ENCODE measurements at regions not wholly inside any gene's neighbourhood (a gene's known extent, or its start where the extent isn't known, plus 50 kb on each side); places are given as distances from the start of the nearest gene placed in this dataset.

GRCh38 chr13:50677258-50677657, 166.2 kb downstream of the DLEU7 start:
- TF ChIP-seq EZH2 (IDR thresholded peaks at IDR 0.05; ENCODE audit: borderline replicate concordance) (no peak), EZH2phosphoT487 (IDR thresholded peaks at IDR 0.05; ENCODE audit: low read depth, severe bottlenecking, unreplicated experiment) (no peak)
- TF ChIP-seq, protein P1, sequence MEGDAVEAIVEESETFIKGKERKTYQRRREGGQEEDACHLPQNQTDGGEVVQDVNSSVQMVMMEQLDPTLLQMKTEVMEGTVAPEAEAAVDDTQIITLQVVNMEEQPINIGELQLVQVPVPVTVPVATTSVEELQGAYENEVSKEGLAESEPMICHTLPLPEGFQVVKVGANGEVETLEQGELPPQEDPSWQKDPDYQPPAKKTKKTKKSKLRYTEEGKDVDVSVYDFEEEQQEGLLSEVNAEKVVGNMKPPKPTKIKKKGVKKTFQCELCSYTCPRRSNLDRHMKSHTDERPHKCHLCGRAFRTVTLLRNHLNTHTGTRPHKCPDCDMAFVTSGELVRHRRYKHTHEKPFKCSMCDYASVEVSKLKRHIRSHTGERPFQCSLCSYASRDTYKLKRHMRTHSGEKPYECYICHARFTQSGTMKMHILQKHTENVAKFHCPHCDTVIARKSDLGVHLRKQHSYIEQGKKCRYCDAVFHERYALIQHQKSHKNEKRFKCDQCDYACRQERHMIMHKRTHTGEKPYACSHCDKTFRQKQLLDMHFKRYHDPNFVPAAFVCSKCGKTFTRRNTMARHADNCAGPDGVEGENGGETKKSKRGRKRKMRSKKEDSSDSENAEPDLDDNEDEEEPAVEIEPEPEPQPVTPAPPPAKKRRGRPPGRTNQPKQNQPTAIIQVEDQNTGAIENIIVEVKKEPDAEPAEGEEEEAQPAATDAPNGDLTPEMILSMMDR (IDR thresholded peaks at IDR 0.05; ENCODE audit: poor library complexity) = no peak
- H3K4me3 ChIP-seq = no peak overlapping the region
- H3K9me2 ChIP-seq (replicated peaks; ENCODE audit: insufficient read depth) = no peaks in the 10 kb centered on the region
- no peaks in the 10 kb centered on the region for H3K9me3 ChIP-seq (ENCODE audit: low read depth)
- no peak for DNase-seq (ENCODE audit: low spot score)
- H3K27ac ChIP-seq = peak overlapping the region; percentile 59
- no peaks in the 10 kb centered on the region for H4K20me1 ChIP-seq (ENCODE audit: insufficient read depth, poor library complexity, severe bottlenecking)
- peaks cover 24% of the 10 kb centered on the region for H3K4me1 ChIP-seq (ENCODE audit: insufficient read depth)
- no peak overlapping the region for H2AFZ ChIP-seq
- H3K36me3 ChIP-seq (replicated peaks; ENCODE audit: insufficient read depth, low read depth) = no peaks in the 10 kb centered on the region
- H3K27me3 ChIP-seq = no peaks in the 10 kb centered on the region
- no peak overlapping the region for H3K4me2 ChIP-seq
- WGBS (ENCODE audit: low lambda C conversion rate, missing lambda C conversion rate) = 87% methylated on average over 5 of the region's 5 CpGs
- H3K79me2 ChIP-seq = no peaks in the 10 kb centered on the region

DNA sequence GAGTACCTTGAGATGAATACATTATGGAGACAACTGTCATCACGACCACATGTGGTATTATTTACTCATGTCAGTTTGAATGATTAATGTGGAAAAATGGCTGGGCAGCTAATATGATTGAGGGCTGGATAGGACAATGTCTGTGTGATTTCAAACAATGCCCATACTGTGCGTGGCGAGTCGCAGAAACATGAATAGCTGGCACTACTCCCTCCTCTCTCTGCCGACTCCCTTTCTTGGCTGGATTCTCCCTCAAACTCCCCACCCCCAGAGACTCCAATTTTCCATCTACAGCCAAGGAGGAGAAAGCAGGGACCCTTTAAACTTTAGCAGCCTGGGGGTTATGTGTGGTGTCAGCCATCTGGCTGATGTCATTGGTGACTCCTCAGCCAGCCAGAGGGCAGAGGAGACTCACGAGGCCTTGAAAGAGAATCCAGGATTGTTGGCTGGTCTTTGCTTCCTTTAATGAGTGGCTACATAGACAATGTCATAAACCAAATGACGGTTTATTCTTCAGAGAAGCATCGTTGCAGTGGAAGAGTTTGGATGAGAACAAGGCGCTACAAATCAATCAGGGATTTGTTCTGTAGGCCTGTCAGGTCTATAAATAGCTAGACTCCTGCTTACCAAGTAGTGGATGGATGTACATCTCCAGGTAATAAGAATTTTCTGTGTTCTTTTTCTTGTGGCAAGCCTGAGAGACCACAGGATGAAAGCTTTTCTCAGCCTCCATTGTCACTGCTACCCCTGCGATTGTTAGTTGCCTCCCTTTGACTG, 165.6 kb downstream of the DLEU7 start:
- H3K9me2 ChIP-seq (replicated peaks; ENCODE audit: insufficient read depth) = no peaks in the 10 kb centered on the region
- H3K27me3 ChIP-seq = no peaks in the 10 kb centered on the region
- H3K9me3 ChIP-seq (ENCODE audit: low read depth) = no peaks in the 10 kb centered on the region
- no peaks in the 10 kb centered on the region for H3K36me3 ChIP-seq (replicated peaks; ENCODE audit: insufficient read depth, low read depth)
- 83% methylated on average over 10 of the region's 10 CpGs for WGBS (ENCODE audit: low lambda C conversion rate, missing lambda C conversion rate)
- no peak overlapping the region for H3K4me3 ChIP-seq
- H4K20me1 ChIP-seq (ENCODE audit: insufficient read depth, poor library complexity, severe bottlenecking) = no peaks in the 10 kb centered on the region
- DNase-seq (ENCODE audit: low spot score) = no peak
- H2AFZ ChIP-seq = no peak overlapping the region
- peaks cover 19% of the 10 kb centered on the region for H3K4me1 ChIP-seq (ENCODE audit: insufficient read depth)
- no peaks in the 10 kb centered on the region for H3K79me2 ChIP-seq
- H3K4me2 ChIP-seq = no peak overlapping the region
- peak overlapping the region; percentile 9 for H3K27ac ChIP-seq
- TF ChIP-seq, protein P1 (IDR thresholded peaks at IDR 0.05; ENCODE audit: poor library complexity) = no peak
- TF ChIP-seq EZH2phosphoT487 (IDR thresholded peaks at IDR 0.05; ENCODE audit: low read depth, severe bottlenecking, unreplicated experiment) (no peak), EZH2 (IDR thresholded peaks at IDR 0.05; ENCODE audit: borderline replicate concordance) (no peak)

DNA sequence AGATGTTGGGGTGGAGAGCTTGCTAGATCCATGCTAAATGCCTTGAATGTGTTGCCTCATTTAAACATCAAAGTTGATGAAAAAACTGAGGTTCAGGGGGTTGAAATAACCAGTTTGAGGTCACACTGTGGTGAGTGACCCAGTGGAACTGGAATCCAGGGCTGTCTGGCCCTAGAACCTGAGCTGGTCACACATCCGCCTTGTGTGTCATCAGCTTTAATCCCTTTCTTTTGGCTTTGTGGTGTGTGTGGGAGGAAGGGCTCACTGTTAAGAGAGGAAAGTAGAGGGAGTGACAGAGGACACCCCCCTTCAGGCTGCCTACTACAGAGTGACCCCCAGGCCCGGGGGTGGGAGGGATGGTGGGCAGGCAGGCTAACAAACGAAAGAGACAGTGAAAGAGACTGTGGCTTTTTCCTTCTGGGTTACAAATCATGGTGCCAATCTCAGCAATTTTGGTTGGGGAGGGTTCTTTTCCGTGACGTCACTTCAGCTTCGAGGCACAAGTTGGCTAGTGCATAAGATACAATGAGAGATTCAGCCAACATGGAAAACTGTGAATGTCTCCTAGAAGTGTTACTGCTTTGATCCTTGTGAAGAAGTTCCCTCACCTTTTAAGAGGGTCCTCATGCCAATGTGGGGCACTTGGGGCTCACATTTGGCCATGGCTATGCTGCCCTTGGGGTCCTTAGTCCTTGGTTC, 164.9 kb downstream of the DLEU7 start:
- Histone ChIP-seq H3K4me3 (no peak overlapping the region), H3K4me1 (ENCODE audit: insufficient read depth) (peaks cover 19% of the 10 kb centered on the region), H3K4me2 (no peak overlapping the region), H2AFZ (no peak overlapping the region), H3K9me3 (ENCODE audit: low read depth) (no peaks in the 10 kb centered on the region), H3K36me3 (replicated peaks; ENCODE audit: insufficient read depth, low read depth) (no peaks in the 10 kb centered on the region), H3K27me3 (no peaks in the 10 kb centered on the region), H4K20me1 (ENCODE audit: insufficient read depth, poor library complexity, severe bottlenecking) (no peaks in the 10 kb centered on the region), H3K27ac (peak overlapping the region; percentile 9), H3K79me2 (no peaks in the 10 kb centered on the region), H3K9me2 (replicated peaks; ENCODE audit: insufficient read depth) (no peaks in the 10 kb centered on the region)
- DNase-seq (ENCODE audit: low spot score) = no peak
- TF ChIP-seq EZH2 (IDR thresholded peaks at IDR 0.05; ENCODE audit: borderline replicate concordance) (no peak), EZH2phosphoT487 (IDR thresholded peaks at IDR 0.05; ENCODE audit: low read depth, severe bottlenecking, unreplicated experiment) (no peak)
- TF ChIP-seq, protein P1 (IDR thresholded peaks at IDR 0.05; ENCODE audit: poor library complexity) = no peak
- WGBS (ENCODE audit: low lambda C conversion rate, missing lambda C conversion rate) = 98% methylated on average over 6 of the region's 6 CpGs

Measured in hepatocyte (in vitro differentiated cells).